Sigmoid colon (tissue), 4 donors: ENCODE measurements at regions not wholly inside any gene's neighbourhood (a gene's known extent, or its start where the extent isn't known, plus 50 kb on each side); places are given as distances from the start of the nearest gene placed in this dataset.

Experiments
- CTCF ChIP-seq, 4 experiments: fragments of 450-650 bp in 3 of 4; fragments of 200-600 bp in 1 of 4; IDR thresholded peaks; one replicate each; pipeline ENCODE4 v1.5.1; 2016 to 2019; ENCODE audit warnings: antibody characterized with exemption in 4 of 4, mild to moderate bottlenecking in 3 of 4, moderate library complexity in 2 of 4
- EP300 ChIP-seq, 4 donors: sonication (generic); formaldehyde crosslinking; IDR thresholded peaks; one replicate each; pipeline ENCODE4 v1.6.1; 2017; ENCODE audit warnings: antibody characterized with exemption in 4 of 4
- POLR2A ChIP-seq, 2 donors: fragments of 450-650 bp; IDR thresholded peaks; one replicate each; pipeline ENCODE4 v1.6.1; 2016; ENCODE audit warnings: antibody characterized with exemption in 2 of 2, mild to moderate bottlenecking in 2 of 2, moderate library complexity in 2 of 2
- POLR2AphosphoS5 ChIP-seq, 4 donors: sonication (generic); formaldehyde crosslinking; IDR thresholded peaks; one replicate each; pipeline ENCODE4 v1.6.1; 2017; ENCODE audit warnings: antibody characterized with exemption in 4 of 4

GRCh38 chr2:120681696-120682288 is 53.9 kb upstream of the GLI2 start:
- no peak for TF ChIP-seq POLR2AphosphoS5 (IDR thresholded peaks at IDR 0.05)
- no peak for TF ChIP-seq CTCF (IDR thresholded peaks at IDR 0.05)
- no peak for TF ChIP-seq POLR2A (IDR thresholded peaks at IDR 0.05)
- no peak for TF ChIP-seq EP300 (IDR thresholded peaks at IDR 0.05)
